Breast epithelium (tissue), 3 donors: ENCODE measurements at regions not wholly inside any gene's neighbourhood (a gene's known extent, or its start where the extent isn't known, plus 50 kb on each side); places are given as distances from the start of the nearest gene placed in this dataset.
"Not testable (repeated sequence)": the region's sequence is repeated elsewhere in the genome, so short reads cannot be mapped to it uniquely, and the experiment has no call there.

ENCODE experiments used
- CTCF ChIP-seq, 3 donors: fragments of 450-650 bp; IDR thresholded peaks; one replicate each; pipeline ENCODE4 v1.5.1; 2016 to 2017; ENCODE audit warnings: antibody characterized with exemption in 3 of 3, mild to moderate bottlenecking in 3 of 3, moderate library complexity in 3 of 3
- POLR2AphosphoS5 ChIP-seq, 3 donors: sonication (generic); formaldehyde crosslinking; IDR thresholded peaks; one replicate each; pipeline ENCODE4 v1.6.1; 2017; ENCODE audit warnings: antibody characterized with exemption in 3 of 3

DNA sequence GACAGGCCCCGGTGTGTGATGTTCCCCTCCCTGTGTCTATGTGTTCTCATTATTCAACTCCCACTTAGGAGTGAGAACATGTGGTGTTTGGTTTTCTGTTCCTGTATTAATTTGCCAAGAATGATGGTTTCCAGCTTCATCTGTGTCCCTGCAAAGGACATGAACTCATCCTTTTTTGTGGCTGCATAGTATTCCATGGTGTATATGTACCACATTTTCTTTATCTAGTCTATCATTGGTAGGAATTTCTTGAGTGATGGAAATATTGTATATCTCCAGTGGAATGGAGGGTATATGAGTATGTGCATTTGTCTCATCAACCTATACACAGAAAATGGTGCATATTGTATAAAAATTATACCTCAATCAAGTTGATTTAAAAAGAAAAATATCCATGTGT is 159.3 kb downstream of the REEP3 start:
- TF ChIP-seq CTCF, POLR2AphosphoS5 (IDR thresholded peaks at IDR 0.05): not testable (repeated sequence)
